ENCODE measurements at regions not wholly inside any gene's neighbourhood (a gene's known extent, or its start where the extent isn't known, plus 50 kb on each side); places are given as distances from the start of the nearest gene placed in this dataset.

- Mint-ChIP-seq H3K27ac (ENCODE audit: low read depth, unreplicated experiment) (no peak overlapping the region), H3K4me1 (ENCODE audit: insufficient read depth, unreplicated experiment) (no peaks in the 10 kb centered on the region), H3K9me3 (ENCODE audit: unreplicated experiment) (peaks cover 7% of the 10 kb centered on the region), H3K27me3 (ENCODE audit: insufficient read depth, unreplicated experiment) (no peaks in the 10 kb centered on the region), H3K4me3 (ENCODE audit: unreplicated experiment) (no peak overlapping the region), H3K36me3 (ENCODE audit: insufficient read depth, unreplicated experiment) (no peaks in the 10 kb centered on the region)
- BruUV-seq (replicated peaks): no TSS peak
- no peak for TF ChIP-seq CTCF (IDR thresholded peaks at IDR 0.05; ENCODE audit: unreplicated experiment)
- DNase-seq (ENCODE audit: unreplicated experiment): no peak
- intact Hi-C loops (cut with micrococcal nuclease): no loop called here
- ChIA-PET CTCF (interaction anchor here (0.8 to 1.3 kb wide), 2 partner anchors 71 to 442 kb away, joined by 3 read pairs; no protein-coding TSS in a partner anchor), POLR2A (interaction anchor here (0.7 to 2.5 kb wide), 4 partner anchors 19 to 564 kb away, joined by 3 to 13 read pairs (median 4); partner anchors contain the start of gene BTG1)
These were observed 107.7 kb upstream of the BTG1 start for GRCh38 chr12:92253301-92253700.

- Mint-ChIP-seq H3K27me3 (ENCODE audit: insufficient read depth, unreplicated experiment) (no peaks in the 10 kb centered on the region), H3K4me3 (ENCODE audit: unreplicated experiment) (no peak overlapping the region), H3K27ac (ENCODE audit: low read depth, unreplicated experiment) (no peak overlapping the region), H3K4me1 (ENCODE audit: insufficient read depth, unreplicated experiment) (peaks cover 9% of the 10 kb centered on the region), H3K9me3 (ENCODE audit: unreplicated experiment) (no peaks in the 10 kb centered on the region), H3K36me3 (ENCODE audit: insufficient read depth, unreplicated experiment) (no peaks in the 10 kb centered on the region)
- TF ChIP-seq CTCF (IDR thresholded peaks at IDR 0.05; ENCODE audit: unreplicated experiment): no peak
- intact Hi-C loops (cut with micrococcal nuclease): no loop called here
- no TSS peak for BruUV-seq (replicated peaks)
- peak; percentile 19 for DNase-seq (ENCODE audit: unreplicated experiment)
- ChIA-PET POLR2A (interaction anchor here (0.6 to 3.5 kb wide), 18 partner anchors 11 to 531 kb away, joined by 3 to 52 read pairs (median 3); partner anchors contain the start of gene BTG1), CTCF (interaction anchor here (0.6 to 0.7 kb wide), 2 partner anchors 387 to 868 kb away, joined by 3 to 6 read pairs; no protein-coding TSS in a partner anchor)
These were observed 103.3 kb upstream of the BTG1 start for GRCh38 chr12:92248977-92249376.

GRCh38 chr12:92244036-92244435 lies 98.4 kb upstream of the BTG1 start:
- Mint-ChIP-seq H3K9me3 (ENCODE audit: unreplicated experiment) (no peaks in the 10 kb centered on the region), H3K36me3 (ENCODE audit: insufficient read depth, unreplicated experiment) (no peaks in the 10 kb centered on the region), H3K4me1 (ENCODE audit: insufficient read depth, unreplicated experiment) (peaks cover 16% of the 10 kb centered on the region), H3K27ac (ENCODE audit: low read depth, unreplicated experiment) (peak overlapping the region; percentile 25), H3K4me3 (ENCODE audit: unreplicated experiment) (peak overlapping the region; percentile 8), H3K27me3 (ENCODE audit: insufficient read depth, unreplicated experiment) (no peaks in the 10 kb centered on the region)
- intact Hi-C loops (cut with micrococcal nuclease): no loop called here
- TF ChIP-seq CTCF (IDR thresholded peaks at IDR 0.05; ENCODE audit: unreplicated experiment): no peak
- peak; percentile 25 for DNase-seq (ENCODE audit: unreplicated experiment)
- BruUV-seq (replicated peaks): no TSS peak
- POLR2A ChIA-PET: interaction anchor here (0.6 to 5.5 kb wide), 16 partner anchors 11 to 862 kb away, joined by 3 to 146 read pairs (median 4); partner anchors contain the start of gene BTG1
- CTCF ChIA-PET: interaction anchor here (0.6 to 3.2 kb wide), 15 partner anchors 16 to 862 kb away, joined by 3 to 16 read pairs (median 3); partner anchors contain the start of gene BTG1

- TF ChIP-seq CTCF (IDR thresholded peaks at IDR 0.05; ENCODE audit: unreplicated experiment): no peak
- Mint-ChIP-seq H3K36me3 (ENCODE audit: insufficient read depth, unreplicated experiment) (no peaks in the 10 kb centered on the region), H3K27me3 (ENCODE audit: insufficient read depth, unreplicated experiment) (no peaks in the 10 kb centered on the region), H3K9me3 (ENCODE audit: unreplicated experiment) (no peaks in the 10 kb centered on the region), H3K27ac (ENCODE audit: low read depth, unreplicated experiment) (peak overlapping the region; percentile 19), H3K4me3 (ENCODE audit: unreplicated experiment) (no peak overlapping the region), H3K4me1 (ENCODE audit: insufficient read depth, unreplicated experiment) (peaks cover 16% of the 10 kb centered on the region)
- DNase-seq (ENCODE audit: unreplicated experiment): peak; percentile 14
- POLR2A ChIA-PET: interaction anchor here (1.0 to 5.5 kb wide), 10 partner anchors 15 to 829 kb away, joined by 3 to 146 read pairs (median 4); partner anchors contain the start of gene BTG1
- CTCF ChIA-PET: interaction anchor here (0.8 to 3.2 kb wide), 5 partner anchors 97 to 861 kb away, joined by 3 to 16 read pairs (median 11); partner anchors contain the start of gene BTG1
- no TSS peak for BruUV-seq (replicated peaks)
- intact Hi-C loops (cut with micrococcal nuclease): no loop called here
These were observed 97.3 kb upstream of the BTG1 start for GRCh38 chr12:92242907-92243306.

Measured in MCF 10A (cell line).